ENCODE measurements at regions not wholly inside any gene's neighbourhood (a gene's known extent, or its start where the extent isn't known, plus 50 kb on each side); places are given as distances from the start of the nearest gene placed in this dataset.

DNA sequence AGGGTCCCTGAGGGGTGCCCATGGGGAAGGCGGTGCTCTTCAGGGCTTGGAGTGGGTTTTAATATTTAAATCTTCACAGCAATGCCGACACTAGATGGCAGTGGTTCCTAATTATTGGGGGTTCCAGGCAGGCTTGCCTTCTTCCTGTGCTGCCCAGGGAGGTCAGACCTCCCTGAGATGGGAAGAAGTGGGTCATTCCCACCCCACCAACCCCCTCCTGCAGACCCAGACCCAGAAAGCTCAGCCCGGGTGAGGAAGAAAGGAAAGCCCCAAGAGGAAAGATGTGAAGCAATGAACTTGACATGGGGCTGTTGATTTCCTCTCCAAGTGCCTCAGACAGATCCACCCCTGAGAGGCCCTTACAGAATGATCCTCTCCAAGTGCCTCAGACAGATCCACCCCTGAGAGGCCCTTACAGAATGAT lies 85.1 kb upstream of the LANCL2 start:
- TF ChIP-seq CTCF (IDR thresholded peaks at IDR 0.05; ENCODE audit: insufficient read depth, low read depth, low read length, missing control alignments), result peak; percentile 60
- DNase-seq (ENCODE audit: low read depth), result peak; percentile 77

DNA sequence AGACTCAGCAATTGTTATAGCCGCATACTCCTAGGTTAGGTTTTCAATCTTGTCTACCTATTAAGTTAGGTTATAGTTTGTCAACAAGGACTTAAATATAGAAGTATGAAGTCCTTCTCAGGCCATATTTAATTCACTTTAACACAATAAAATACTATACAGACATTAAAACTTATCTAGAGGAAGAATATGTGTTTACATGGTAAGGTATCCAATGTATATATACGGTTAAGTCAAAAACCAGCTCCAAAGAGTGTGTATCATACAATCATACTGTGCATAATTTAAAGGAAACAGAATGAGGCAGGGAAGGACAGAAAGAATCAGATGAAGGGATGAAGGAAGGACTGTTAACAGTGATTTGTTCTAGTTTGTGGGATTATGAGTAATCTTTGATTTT lies 79.5 kb upstream of the LANCL2 start:
- no peak overlapping the region for H3K4me3 ChIP-seq (ENCODE audit: low read length)
- no peak for DNase-seq (ENCODE audit: low read depth)
- TF ChIP-seq CTCF (IDR thresholded peaks at IDR 0.05; ENCODE audit: insufficient read depth, low read depth, low read length, missing control alignments), result no peak

More for the DNA sequence above, 85.1 kb upstream of the LANCL2 start:
- H3K4me3 ChIP-seq (ENCODE audit: low read length), result no peak overlapping the region

- TF ChIP-seq CTCF (IDR thresholded peaks at IDR 0.05; ENCODE audit: insufficient read depth, low read depth, low read length, missing control alignments), result no peak
- DNase-seq (ENCODE audit: low read depth), result no peak
- H3K4me3 ChIP-seq (ENCODE audit: low read length), result no peak overlapping the region
Observed at GRCh38 chr7:55286666-55287065, 78.5 kb upstream of the LANCL2 start.

DNA sequence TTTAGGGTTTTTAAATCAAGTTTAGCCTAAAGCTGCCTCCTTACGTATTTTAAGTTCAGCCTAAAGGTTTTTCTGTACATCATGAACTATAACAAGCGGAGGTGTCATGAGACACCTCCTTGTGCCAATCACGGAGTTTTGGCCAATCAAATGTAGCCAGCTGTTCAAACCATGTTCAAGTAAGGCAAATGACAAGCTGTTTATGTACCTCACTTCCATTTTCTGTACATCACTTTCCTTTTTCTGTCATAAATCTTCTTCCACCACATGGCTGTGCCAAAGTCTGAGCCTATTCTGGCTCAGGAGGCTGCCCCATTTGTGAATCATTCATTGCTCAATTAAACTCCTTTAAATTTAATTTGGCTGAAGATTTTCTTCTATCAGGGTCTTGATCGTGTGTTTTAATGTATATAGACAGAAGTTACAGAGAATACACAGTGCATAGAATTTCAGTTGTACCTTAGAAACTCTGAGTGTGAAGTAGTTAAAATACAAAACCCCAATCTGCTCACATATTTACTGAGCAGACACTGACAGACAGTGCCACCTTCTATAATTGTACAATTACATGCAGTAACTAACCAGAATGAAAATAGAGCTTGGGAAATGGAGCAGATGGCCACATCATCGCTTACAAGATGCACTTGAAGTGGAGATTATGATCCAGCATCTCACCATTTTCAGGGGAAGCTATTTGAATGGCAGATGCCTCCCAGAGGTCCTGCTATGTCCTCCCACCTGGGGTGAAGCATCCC lies 76.9 kb upstream of the LANCL2 start:
- H3K4me3 ChIP-seq (ENCODE audit: low read length), result no peak overlapping the region
- TF ChIP-seq CTCF (IDR thresholded peaks at IDR 0.05; ENCODE audit: insufficient read depth, low read depth, low read length, missing control alignments), result no peak
- DNase-seq (ENCODE audit: low read depth), result no peak

GRCh38 chr7:55296070-55296469 lies 69.1 kb upstream of the LANCL2 start:
- no peak for TF ChIP-seq CTCF (IDR thresholded peaks at IDR 0.05; ENCODE audit: insufficient read depth, low read depth, low read length, missing control alignments)
- H3K4me3 ChIP-seq (ENCODE audit: low read length), result no peak overlapping the region
- DNase-seq (ENCODE audit: low read depth), result no peak

DNA sequence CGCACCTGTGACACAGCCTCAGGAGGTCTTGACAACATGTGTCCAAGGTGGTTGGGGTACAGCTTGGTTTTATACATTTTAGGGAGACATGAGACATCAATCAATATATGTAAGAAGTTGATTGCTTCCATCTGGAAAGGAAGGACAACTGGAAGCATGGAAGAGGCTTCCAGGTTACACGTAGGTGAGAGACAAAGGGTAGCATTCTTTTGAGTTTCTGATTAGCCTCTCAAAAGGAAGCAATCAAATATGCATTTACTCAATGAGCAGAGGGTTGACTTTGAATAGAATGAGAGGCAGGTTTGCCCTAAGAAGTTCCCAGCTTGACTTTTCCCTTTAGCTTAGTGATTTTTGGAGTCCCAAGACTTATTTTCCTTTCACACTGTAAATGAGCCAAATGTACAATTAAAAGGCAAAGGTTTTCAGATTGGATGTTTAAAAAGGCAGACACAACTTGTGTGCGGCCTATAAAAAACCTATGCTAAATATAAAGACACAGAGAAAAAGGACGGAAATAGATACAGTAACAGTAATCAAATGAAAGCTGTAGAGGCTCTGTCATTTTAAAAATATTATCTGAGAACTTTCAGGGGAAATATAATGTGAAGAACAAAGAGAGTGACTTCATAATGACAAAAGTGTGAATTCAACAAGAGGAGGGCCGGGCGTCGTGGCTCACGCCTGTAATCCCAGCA lies 65.7 kb upstream of the LANCL2 start:
- DNase-seq (ENCODE audit: low read depth), result no peak
- TF ChIP-seq CTCF (IDR thresholded peaks at IDR 0.05; ENCODE audit: insufficient read depth, low read depth, low read length, missing control alignments), result no peak
- no peak overlapping the region for H3K4me3 ChIP-seq (ENCODE audit: low read length)
